Fibroblast of lung (primary cell): ENCODE measurements at regions not wholly inside any gene's neighbourhood (a gene's known extent, or its start where the extent isn't known, plus 50 kb on each side); places are given as distances from the start of the nearest gene placed in this dataset.
"Not testable (repeated sequence)": the region's sequence is repeated elsewhere in the genome, so short reads cannot be mapped to it uniquely, and the experiment has no call there.

Source experiments
- EZH2 ChIP-seq: IDR thresholded peaks from 2 replicates; pipeline ENCODE4 v1.5.1; 2012; ENCODE audit warnings: low read length, control low read depth, mild to moderate bottlenecking; ENCODE audit errors: missing control alignments
- TF ChIP-seq, protein P1 (sequence below), 2 donors: IDR thresholded peaks in 1 of 2; conservative IDR thresholded peaks in 1 of 2; 1 replicate in 1 of 2; 2 replicates in 1 of 2; pipeline ENCODE4 v1.5.1; 2011 to 2012; ENCODE audit warnings: low read length in 2 of 2, control low read depth in 1 of 2, inconsistent platforms in 1 of 2, low read depth in 1 of 2, mild to moderate bottlenecking in 1 of 2

- TF ChIP-seq, protein P1, sequence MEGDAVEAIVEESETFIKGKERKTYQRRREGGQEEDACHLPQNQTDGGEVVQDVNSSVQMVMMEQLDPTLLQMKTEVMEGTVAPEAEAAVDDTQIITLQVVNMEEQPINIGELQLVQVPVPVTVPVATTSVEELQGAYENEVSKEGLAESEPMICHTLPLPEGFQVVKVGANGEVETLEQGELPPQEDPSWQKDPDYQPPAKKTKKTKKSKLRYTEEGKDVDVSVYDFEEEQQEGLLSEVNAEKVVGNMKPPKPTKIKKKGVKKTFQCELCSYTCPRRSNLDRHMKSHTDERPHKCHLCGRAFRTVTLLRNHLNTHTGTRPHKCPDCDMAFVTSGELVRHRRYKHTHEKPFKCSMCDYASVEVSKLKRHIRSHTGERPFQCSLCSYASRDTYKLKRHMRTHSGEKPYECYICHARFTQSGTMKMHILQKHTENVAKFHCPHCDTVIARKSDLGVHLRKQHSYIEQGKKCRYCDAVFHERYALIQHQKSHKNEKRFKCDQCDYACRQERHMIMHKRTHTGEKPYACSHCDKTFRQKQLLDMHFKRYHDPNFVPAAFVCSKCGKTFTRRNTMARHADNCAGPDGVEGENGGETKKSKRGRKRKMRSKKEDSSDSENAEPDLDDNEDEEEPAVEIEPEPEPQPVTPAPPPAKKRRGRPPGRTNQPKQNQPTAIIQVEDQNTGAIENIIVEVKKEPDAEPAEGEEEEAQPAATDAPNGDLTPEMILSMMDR (conservative IDR thresholded peaks at IDR 0.05 in 1 of 2, IDR thresholded peaks at IDR 0.05 in 1 of 2; ENCODE audit: low read depth in 1 of 2, low read length in 2 of 2) = not testable (repeated sequence)
- TF ChIP-seq EZH2 = not testable (repeated sequence)
These were observed 105.4 kb upstream of the NPAS2 start for GRCh38 chr2:100714396-100715010.
